ENCODE measurements at regions not wholly inside any gene's neighbourhood (a gene's known extent, or its start where the extent isn't known, plus 50 kb on each side); places are given as distances from the start of the nearest gene placed in this dataset.
"Not testable (repeated sequence)": the region's sequence is repeated elsewhere in the genome, so short reads cannot be mapped to it uniquely, and the experiment has no call there.

GRCh38 chrX:3512150-3512549, 165.7 kb upstream of the MXRA5 start:
- peak; percentile 11; the same call in 1 of the 2 replicates for TF ChIP-seq CTCF (IDR thresholded peaks at IDR 0.05; ENCODE audit: low read depth, low read length)
- peak; percentile 40 for DNase-seq

GRCh38 chrX:3509934-3510333, 163.5 kb upstream of the MXRA5 start:
- H3K27ac ChIP-seq: no peak overlapping the region
- no peak for DNase-seq
- no peaks in the 10 kb centered on the region for H3K36me3 ChIP-seq
- H3K27me3 ChIP-seq (ENCODE audit: insufficient read depth, low read depth, severe bottlenecking): peaks cover 5% of the 10 kb centered on the region
- no peaks in the 10 kb centered on the region for H3K9me3 ChIP-seq (ENCODE audit: severe bottlenecking)
- TF ChIP-seq CTCF (IDR thresholded peaks at IDR 0.05; ENCODE audit: low read depth, low read length): no peak
- no peak overlapping the region for H3K4me3 ChIP-seq (ENCODE audit: low read depth, low read length)

More at GRCh38 chrX:3512150-3512549, 165.7 kb upstream of the MXRA5 start:
- H3K27me3 ChIP-seq (ENCODE audit: insufficient read depth, low read depth, severe bottlenecking); H3K4me3 ChIP-seq (ENCODE audit: low read depth, low read length); H3K36me3 ChIP-seq; H3K9me3 ChIP-seq (ENCODE audit: severe bottlenecking); H3K27ac ChIP-seq: not testable (repeated sequence)

- Histone ChIP-seq H3K27ac (no peak overlapping the region), H3K4me3 (ENCODE audit: low read depth, low read length) (no peak overlapping the region), H3K9me3 (ENCODE audit: severe bottlenecking) (no peaks in the 10 kb centered on the region), H3K27me3 (ENCODE audit: insufficient read depth, low read depth, severe bottlenecking) (peaks cover 5% of the 10 kb centered on the region), H3K36me3 (no peaks in the 10 kb centered on the region)
- DNase-seq: no peak
- no peak for TF ChIP-seq CTCF (IDR thresholded peaks at IDR 0.05; ENCODE audit: low read depth, low read length)
Observed at GRCh38 chrX:3504916-3505315, 158.5 kb upstream of the MXRA5 start.

- Histone ChIP-seq H3K9me3 (ENCODE audit: severe bottlenecking) (no peaks in the 10 kb centered on the region), H3K27ac (no peak overlapping the region)
Observed at GRCh38 chrX:3501833-3502535, 155.5 kb upstream of the MXRA5 start.

GRCh38 chrX:3495836-3496769, 149.7 kb upstream of the MXRA5 start:
- peaks cover 15% of the 10 kb centered on the region for H3K27me3 ChIP-seq (ENCODE audit: insufficient read depth, low read depth, severe bottlenecking)
- not testable (repeated sequence) for DNase-seq; H3K27ac ChIP-seq; H3K4me3 ChIP-seq (ENCODE audit: low read depth, low read length); H3K36me3 ChIP-seq; H3K9me3 ChIP-seq (ENCODE audit: severe bottlenecking)

More at GRCh38 chrX:3501833-3502535, 155.5 kb upstream of the MXRA5 start:
- TF ChIP-seq CTCF (IDR thresholded peaks at IDR 0.05; ENCODE audit: low read depth, low read length): no peak
- DNase-seq: no peak
- Histone ChIP-seq H3K36me3 (no peaks in the 10 kb centered on the region), H3K4me3 (ENCODE audit: low read depth, low read length) (no peak overlapping the region), H3K27me3 (ENCODE audit: insufficient read depth, low read depth, severe bottlenecking) (peaks cover 12% of the 10 kb centered on the region)

- no peak overlapping the region for H3K27ac ChIP-seq
- no peak for TF ChIP-seq CTCF (IDR thresholded peaks at IDR 0.05; ENCODE audit: low read depth, low read length)
- H3K9me3 ChIP-seq (ENCODE audit: severe bottlenecking): no peaks in the 10 kb centered on the region
- no peaks in the 10 kb centered on the region for H3K36me3 ChIP-seq
- no peak overlapping the region for H3K4me3 ChIP-seq (ENCODE audit: low read depth, low read length)
- DNase-seq: no peak
- peaks cover 9% of the 10 kb centered on the region for H3K27me3 ChIP-seq (ENCODE audit: insufficient read depth, low read depth, severe bottlenecking)
Observed at GRCh38 chrX:3493605-3494004, 147.2 kb upstream of the MXRA5 start.

All from WERI-Rb-1 (cell line).